ENCODE measurements at regions not wholly inside any gene's neighbourhood (a gene's known extent, or its start where the extent isn't known, plus 50 kb on each side); places are given as distances from the start of the nearest gene placed in this dataset.

- DNase-seq = no peak
Observed at GRCh38 chr12:13486794-13487193, 290.3 kb downstream of the EMP1 start.

GRCh38 chr12:13478650-13479181 lies 282.2 kb downstream of the EMP1 start:
- DNase-seq = no peak

GRCh38 chr12:13474381-13474780 lies 277.9 kb downstream of the EMP1 start:
- no peak for DNase-seq

GRCh38 chr12:13472690-13473089 lies 276.2 kb downstream of the EMP1 start:
- DNase-seq = no peak

GRCh38 chr12:13471471-13471870 lies 274.9 kb downstream of the EMP1 start:
- no peak for DNase-seq

GRCh38 chr12:13465635-13466034 lies 269.1 kb downstream of the EMP1 start:
- no peak for DNase-seq

- no peak for DNase-seq
Observed at GRCh38 chr12:13463189-13463588, 266.7 kb downstream of the EMP1 start.

GRCh38 chr12:13462450-13462849 lies 265.9 kb downstream of the EMP1 start:
- no peak for DNase-seq

GRCh38 chr12:13455778-13456144 lies 259.2 kb downstream of the EMP1 start:
- no peak for DNase-seq

GRCh38 chr12:13454991-13455777 lies 258.7 kb downstream of the EMP1 start:
- DNase-seq = no peak

GRCh38 chr12:13452955-13453570 lies 256.5 kb downstream of the EMP1 start:
- no peak for DNase-seq

- no peak for DNase-seq
Observed at GRCh38 chr12:13451776-13452175, 255.2 kb downstream of the EMP1 start.

GRCh38 chr12:13450231-13451080 lies 253.9 kb downstream of the EMP1 start:
- DNase-seq = no peak

- DNase-seq = no peak
Observed at GRCh38 chr12:13444076-13444475, 247.6 kb downstream of the EMP1 start.

- no peak for DNase-seq
Observed at GRCh38 chr12:13443498-13443897, 247.0 kb downstream of the EMP1 start.

GRCh38 chr12:13443028-13443427 lies 246.5 kb downstream of the EMP1 start:
- no peak for DNase-seq

- DNase-seq = no peak
Observed at GRCh38 chr12:13442457-13442856, 245.9 kb downstream of the EMP1 start.

GRCh38 chr12:13440844-13441243 lies 244.3 kb downstream of the EMP1 start:
- DNase-seq = no peak

- no peak for DNase-seq
Observed at GRCh38 chr12:13437541-13437940, 241.0 kb downstream of the EMP1 start.

- no peak for DNase-seq
Observed at GRCh38 chr12:13436696-13437391, 240.3 kb downstream of the EMP1 start.

GRCh38 chr12:13436182-13436581 lies 239.7 kb downstream of the EMP1 start:
- DNase-seq = no peak

GRCh38 chr12:13435235-13435933 lies 238.9 kb downstream of the EMP1 start:
- DNase-seq = no peak
